ENCODE measurements at regions not wholly inside any gene's neighbourhood (a gene's known extent, or its start where the extent isn't known, plus 50 kb on each side); places are given as distances from the start of the nearest gene placed in this dataset.

DNA sequence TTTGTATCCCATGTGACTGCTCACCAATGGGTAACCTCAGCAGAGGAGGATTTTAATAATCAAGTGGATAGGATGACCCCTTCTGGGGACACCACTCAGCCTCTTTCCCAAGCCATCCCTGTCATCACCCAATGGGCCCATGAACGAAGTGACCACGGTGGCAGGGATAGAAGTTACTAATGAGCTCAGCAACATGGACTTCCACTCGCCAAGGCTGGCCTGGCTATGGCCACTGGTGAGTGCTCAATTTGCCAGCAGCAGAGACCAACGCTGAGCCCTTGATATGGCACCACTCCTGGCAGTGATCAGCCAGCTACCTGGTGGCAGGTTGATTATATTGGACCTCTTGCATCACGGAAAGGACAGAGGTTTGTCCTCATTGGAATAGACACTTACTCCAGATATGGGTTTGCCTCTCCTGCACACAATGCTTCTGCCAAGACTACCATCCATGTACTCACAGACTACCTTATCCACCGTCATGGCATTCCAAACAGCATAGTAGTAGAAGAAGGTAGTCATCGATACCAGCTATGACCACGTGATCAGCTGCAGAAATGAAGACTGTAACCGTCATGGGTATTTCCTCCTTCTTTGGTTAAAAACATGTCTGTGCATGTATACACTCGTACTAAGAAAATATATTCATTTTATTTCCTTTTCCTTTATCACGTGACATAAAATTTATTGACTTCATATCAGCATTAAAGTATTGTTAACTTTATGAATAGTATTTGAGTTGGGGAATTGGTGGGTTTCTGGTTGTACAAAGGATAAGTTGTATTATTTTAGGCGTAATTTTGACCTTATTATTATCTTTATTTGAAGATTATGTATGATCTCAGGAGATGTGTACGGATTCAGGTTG is 562.6 kb downstream of the PTPRU start:
- TF ChIP-seq, protein P1, sequence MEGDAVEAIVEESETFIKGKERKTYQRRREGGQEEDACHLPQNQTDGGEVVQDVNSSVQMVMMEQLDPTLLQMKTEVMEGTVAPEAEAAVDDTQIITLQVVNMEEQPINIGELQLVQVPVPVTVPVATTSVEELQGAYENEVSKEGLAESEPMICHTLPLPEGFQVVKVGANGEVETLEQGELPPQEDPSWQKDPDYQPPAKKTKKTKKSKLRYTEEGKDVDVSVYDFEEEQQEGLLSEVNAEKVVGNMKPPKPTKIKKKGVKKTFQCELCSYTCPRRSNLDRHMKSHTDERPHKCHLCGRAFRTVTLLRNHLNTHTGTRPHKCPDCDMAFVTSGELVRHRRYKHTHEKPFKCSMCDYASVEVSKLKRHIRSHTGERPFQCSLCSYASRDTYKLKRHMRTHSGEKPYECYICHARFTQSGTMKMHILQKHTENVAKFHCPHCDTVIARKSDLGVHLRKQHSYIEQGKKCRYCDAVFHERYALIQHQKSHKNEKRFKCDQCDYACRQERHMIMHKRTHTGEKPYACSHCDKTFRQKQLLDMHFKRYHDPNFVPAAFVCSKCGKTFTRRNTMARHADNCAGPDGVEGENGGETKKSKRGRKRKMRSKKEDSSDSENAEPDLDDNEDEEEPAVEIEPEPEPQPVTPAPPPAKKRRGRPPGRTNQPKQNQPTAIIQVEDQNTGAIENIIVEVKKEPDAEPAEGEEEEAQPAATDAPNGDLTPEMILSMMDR (IDR thresholded peaks at IDR 0.05): no peak
- no peak for TF ChIP-seq EZH2phosphoT487 (IDR thresholded peaks at IDR 0.05)

Data from neural progenitor cell (in vitro differentiated cells).